ENCODE measurements at regions not wholly inside any gene's neighbourhood (a gene's known extent, or its start where the extent isn't known, plus 50 kb on each side); places are given as distances from the start of the nearest gene placed in this dataset.

- Histone ChIP-seq H3K4me1 (no peaks in the 10 kb centered on the region), H3K9me3 (replicated peaks) (no peaks in the 10 kb centered on the region), H3K27ac (replicated peaks) (no peak overlapping the region), H3K4me3 (no peak overlapping the region), H3K36me3 (no peaks in the 10 kb centered on the region), H3K27me3 (ENCODE audit: low read depth) (no peaks in the 10 kb centered on the region)
- intact Hi-C loops (cut with micrococcal nuclease): no loop called here
- TF ChIP-seq CTCF (IDR thresholded peaks at IDR 0.05; ENCODE audit: borderline replicate concordance): no peak
- DNase-seq: no peak
Measured at GRCh38 chr4:43567644-43568043, 675.1 kb downstream of the GRXCR1 start.

GRCh38 chr4:43586813-43587212 is 694.3 kb downstream of the GRXCR1 start:
- Histone ChIP-seq H3K9me3 (replicated peaks) (peaks cover 20% of the 10 kb centered on the region), H3K27ac (replicated peaks) (no peak overlapping the region), H3K4me3 (no peak overlapping the region), H3K36me3 (no peaks in the 10 kb centered on the region), H3K4me1 (no peaks in the 10 kb centered on the region), H3K27me3 (ENCODE audit: low read depth) (no peaks in the 10 kb centered on the region)
- DNase-seq: no peak
- intact Hi-C loops (cut with micrococcal nuclease): no loop called here
- no peak for TF ChIP-seq CTCF (IDR thresholded peaks at IDR 0.05; ENCODE audit: borderline replicate concordance)

- no peak for TF ChIP-seq CTCF (IDR thresholded peaks at IDR 0.05; ENCODE audit: borderline replicate concordance)
- no peak for DNase-seq
Measured at GRCh38 chr4:43587758-43588157, 695.2 kb downstream of the GRXCR1 start.

GRCh38 chr4:43607400-43607799 is 714.9 kb downstream of the GRXCR1 start:
- intact Hi-C loops (cut with micrococcal nuclease): no loop called here
- no peaks in the 10 kb centered on the region for H3K27me3 ChIP-seq (ENCODE audit: low read depth)
- H3K9me3 ChIP-seq (replicated peaks): peaks cover 21% of the 10 kb centered on the region
- TF ChIP-seq CTCF (IDR thresholded peaks at IDR 0.05; ENCODE audit: borderline replicate concordance): no peak
- H3K4me3 ChIP-seq: no peak overlapping the region
- no peak for DNase-seq
- no peaks in the 10 kb centered on the region for H3K36me3 ChIP-seq
- no peaks in the 10 kb centered on the region for H3K4me1 ChIP-seq
- no peak overlapping the region for H3K27ac ChIP-seq (replicated peaks)

More at GRCh38 chr4:43587758-43588157, 695.2 kb downstream of the GRXCR1 start:
- Histone ChIP-seq H3K4me1 (no peaks in the 10 kb centered on the region), H3K36me3 (no peaks in the 10 kb centered on the region), H3K27me3 (ENCODE audit: low read depth) (no peaks in the 10 kb centered on the region), H3K9me3 (replicated peaks) (peaks cover 20% of the 10 kb centered on the region), H3K4me3 (no peak overlapping the region), H3K27ac (replicated peaks) (no peak overlapping the region)
- intact Hi-C loops (cut with micrococcal nuclease): no loop called here

GRCh38 chr4:43607827-43608461 is 715.4 kb downstream of the GRXCR1 start:
- Histone ChIP-seq H3K27ac (replicated peaks) (no peak overlapping the region), H3K27me3 (ENCODE audit: low read depth) (no peaks in the 10 kb centered on the region), H3K36me3 (no peaks in the 10 kb centered on the region), H3K9me3 (replicated peaks) (peaks cover 21% of the 10 kb centered on the region), H3K4me3 (no peak overlapping the region), H3K4me1 (no peaks in the 10 kb centered on the region)
- intact Hi-C loops (cut with micrococcal nuclease): no loop called here
- DNase-seq: no peak
- TF ChIP-seq CTCF (IDR thresholded peaks at IDR 0.05; ENCODE audit: borderline replicate concordance): no peak

Data from left ventricle myocardium inferior (tissue), 1 donor.